HG03469 (cell line): ENCODE measurements at regions not wholly inside any gene's neighbourhood (a gene's known extent, or its start where the extent isn't known, plus 50 kb on each side); places are given as distances from the start of the nearest gene placed in this dataset.

ENCODE experiments used
- ATAC-seq: cut with Tn5 transposase; IDR thresholded peaks from one replicate; pipeline ENCODE4 v1.9.1; 2021; ENCODE audit warnings: mild to moderate bottlenecking, moderate library complexity, moderate number of reproducible peaks; ENCODE audit not compliant: unreplicated experiment

- no peak for ATAC-seq
Measured at GRCh38 chr2:181300600-181301291, 156.4 kb upstream of the ITGA4 start.

GRCh38 chr2:181304011-181304844 lies 153.0 kb upstream of the ITGA4 start:
- peak; percentile 21 for ATAC-seq

GRCh38 chr2:181305301-181306123 lies 151.7 kb upstream of the ITGA4 start:
- ATAC-seq = peak; percentile 91

- ATAC-seq = no peak
Measured at GRCh38 chr2:181306785-181307184, 150.4 kb upstream of the ITGA4 start.

- ATAC-seq = no peak
Measured at GRCh38 chr2:181307203-181307991, 149.8 kb upstream of the ITGA4 start.

GRCh38 chr2:181308766-181309515 lies 148.2 kb upstream of the ITGA4 start:
- ATAC-seq = no peak

- ATAC-seq = no peak
Measured at GRCh38 chr2:181309586-181309985, 147.6 kb upstream of the ITGA4 start.

- ATAC-seq = no peak
Measured at GRCh38 chr2:181310967-181311366, 146.2 kb upstream of the ITGA4 start.

- no peak for ATAC-seq
Measured at GRCh38 chr2:181311837-181312236, 145.3 kb upstream of the ITGA4 start.

GRCh38 chr2:181312515-181312927 lies 144.7 kb upstream of the ITGA4 start:
- peak; percentile 74 for ATAC-seq

- ATAC-seq = no peak
Measured at GRCh38 chr2:181313845-181314244, 143.3 kb upstream of the ITGA4 start.

- no peak for ATAC-seq
Measured at GRCh38 chr2:181314551-181314950, 142.6 kb upstream of the ITGA4 start.

- ATAC-seq = no peak
Measured at GRCh38 chr2:181317511-181317910, 139.7 kb upstream of the ITGA4 start.

- ATAC-seq = no peak
Measured at GRCh38 chr2:181318504-181319280, 138.5 kb upstream of the ITGA4 start.

GRCh38 chr2:181319286-181319685 lies 137.9 kb upstream of the ITGA4 start:
- no peak for ATAC-seq

GRCh38 chr2:181320638-181321037 lies 136.5 kb upstream of the ITGA4 start:
- no peak for ATAC-seq

- ATAC-seq = no peak
Measured at GRCh38 chr2:181324912-181325311, 132.3 kb upstream of the ITGA4 start.

GRCh38 chr2:181326661-181327060 lies 130.5 kb upstream of the ITGA4 start:
- no peak for ATAC-seq

GRCh38 chr2:181330286-181330685 lies 126.9 kb upstream of the ITGA4 start:
- no peak for ATAC-seq
